ENCODE measurements at regions not wholly inside any gene's neighbourhood (a gene's known extent, or its start where the extent isn't known, plus 50 kb on each side); places are given as distances from the start of the nearest gene placed in this dataset.

- no peak for TF ChIP-seq CTCF (IDR thresholded peaks at IDR 0.05)
- no peak for TF ChIP-seq POLR2A (IDR thresholded peaks at IDR 0.05)
Measured at GRCh38 chr15:26449291-26449690, 323.6 kb downstream of the GABRB3 start.
